Hepatocyte (in vitro differentiated cells): ENCODE measurements at regions not wholly inside any gene's neighbourhood (a gene's known extent, or its start where the extent isn't known, plus 50 kb on each side); places are given as distances from the start of the nearest gene placed in this dataset.

ENCODE experiments used
- EZH2 ChIP-seq: fragments of 200-600 bp; sonication (generic); IDR thresholded peaks from 2 replicates; pipeline ENCODE4 v1.6.1; 2016; ENCODE audit warnings: antibody characterized with exemption, mild to moderate bottlenecking, borderline replicate concordance
- EZH2phosphoT487 ChIP-seq: fragments of 200-600 bp; sonication (generic); IDR thresholded peaks from one replicate; pipeline ENCODE4 v1.6.1; 2018; ENCODE audit warnings: antibody characterized with exemption, mild to moderate bottlenecking, low read depth, moderate library complexity; ENCODE audit not compliant: unreplicated experiment, severe bottlenecking
- TF ChIP-seq, protein P1 (sequence below): fragments of 200-600 bp; sonication (generic); IDR thresholded peaks from 2 replicates; pipeline ENCODE4 v1.5.1; 2016; ENCODE audit warnings: antibody characterized with exemption, mild to moderate bottlenecking; ENCODE audit not compliant: poor library complexity

DNA sequence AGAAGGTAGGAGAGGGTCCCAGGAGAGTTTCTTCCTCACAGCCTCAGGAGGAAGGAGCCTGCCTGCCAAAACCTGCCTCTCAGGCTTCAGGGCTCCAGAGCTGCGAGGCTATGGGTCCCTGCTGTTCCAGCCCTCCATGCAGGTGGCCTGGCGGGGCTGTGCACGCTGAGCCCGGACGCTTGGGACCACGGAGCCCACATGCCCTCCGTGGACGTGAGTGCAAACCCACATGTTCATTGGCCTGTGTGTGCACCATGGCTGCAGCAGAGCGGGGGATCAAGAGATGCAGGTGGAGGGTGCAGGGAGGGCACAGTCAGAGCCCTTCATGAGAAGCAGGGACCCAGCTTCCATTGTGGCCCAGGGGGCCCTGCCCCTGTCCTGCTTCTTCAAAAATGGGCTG lies 287.3 kb downstream of the IRX2 start:
- TF ChIP-seq, protein P1, sequence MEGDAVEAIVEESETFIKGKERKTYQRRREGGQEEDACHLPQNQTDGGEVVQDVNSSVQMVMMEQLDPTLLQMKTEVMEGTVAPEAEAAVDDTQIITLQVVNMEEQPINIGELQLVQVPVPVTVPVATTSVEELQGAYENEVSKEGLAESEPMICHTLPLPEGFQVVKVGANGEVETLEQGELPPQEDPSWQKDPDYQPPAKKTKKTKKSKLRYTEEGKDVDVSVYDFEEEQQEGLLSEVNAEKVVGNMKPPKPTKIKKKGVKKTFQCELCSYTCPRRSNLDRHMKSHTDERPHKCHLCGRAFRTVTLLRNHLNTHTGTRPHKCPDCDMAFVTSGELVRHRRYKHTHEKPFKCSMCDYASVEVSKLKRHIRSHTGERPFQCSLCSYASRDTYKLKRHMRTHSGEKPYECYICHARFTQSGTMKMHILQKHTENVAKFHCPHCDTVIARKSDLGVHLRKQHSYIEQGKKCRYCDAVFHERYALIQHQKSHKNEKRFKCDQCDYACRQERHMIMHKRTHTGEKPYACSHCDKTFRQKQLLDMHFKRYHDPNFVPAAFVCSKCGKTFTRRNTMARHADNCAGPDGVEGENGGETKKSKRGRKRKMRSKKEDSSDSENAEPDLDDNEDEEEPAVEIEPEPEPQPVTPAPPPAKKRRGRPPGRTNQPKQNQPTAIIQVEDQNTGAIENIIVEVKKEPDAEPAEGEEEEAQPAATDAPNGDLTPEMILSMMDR = no peak
- no peak for TF ChIP-seq EZH2
- no peak for TF ChIP-seq EZH2phosphoT487
